Endothelial cell (in vitro differentiated cells): ENCODE measurements at regions not wholly inside any gene's neighbourhood (a gene's known extent, or its start where the extent isn't known, plus 50 kb on each side); places are given as distances from the start of the nearest gene placed in this dataset.

Source experiments
- DNase-seq: peaks from one replicate; pipeline ENCODE4 v3.0.0; 2021; ENCODE audit warnings: low spot score
- H3K27ac Mint-ChIP-seq: one replicate; pipeline ENCODE4 v1.8.0; 2021; ENCODE audit warnings: mixed read lengths, inconsistent platforms; ENCODE audit not compliant: unreplicated experiment
- H3K27me3 Mint-ChIP-seq: one replicate; pipeline ENCODE4 v1.8.0; 2021; ENCODE audit warnings: mild to moderate bottlenecking, moderate library complexity, mixed read lengths, inconsistent platforms; ENCODE audit not compliant: unreplicated experiment
- H3K36me3 Mint-ChIP-seq: one replicate; pipeline ENCODE4 v1.8.0; 2021; ENCODE audit warnings: mild to moderate bottlenecking, low read depth, mixed read lengths, inconsistent platforms; ENCODE audit not compliant: unreplicated experiment
- H3K4me1 Mint-ChIP-seq: one replicate; pipeline ENCODE4 v1.8.0; 2021; ENCODE audit warnings: mild to moderate bottlenecking, mixed read lengths, inconsistent platforms; ENCODE audit not compliant: unreplicated experiment
- H3K4me3 Mint-ChIP-seq: one replicate; pipeline ENCODE4 v1.8.0; 2021; ENCODE audit warnings: mild to moderate bottlenecking, mixed read lengths, inconsistent platforms; ENCODE audit not compliant: unreplicated experiment
- H3K9me3 Mint-ChIP-seq: one replicate; pipeline ENCODE4 v1.8.0; 2021; ENCODE audit warnings: mixed read lengths, inconsistent platforms; ENCODE audit not compliant: unreplicated experiment
- CTCF ChIP-seq: fragments of 200-600 bp; sonication (generic); IDR thresholded peaks from one replicate; pipeline ENCODE4 v1.5.0; 2021; ENCODE audit warnings: antibody characterized with exemption; ENCODE audit not compliant: unreplicated experiment

DNA sequence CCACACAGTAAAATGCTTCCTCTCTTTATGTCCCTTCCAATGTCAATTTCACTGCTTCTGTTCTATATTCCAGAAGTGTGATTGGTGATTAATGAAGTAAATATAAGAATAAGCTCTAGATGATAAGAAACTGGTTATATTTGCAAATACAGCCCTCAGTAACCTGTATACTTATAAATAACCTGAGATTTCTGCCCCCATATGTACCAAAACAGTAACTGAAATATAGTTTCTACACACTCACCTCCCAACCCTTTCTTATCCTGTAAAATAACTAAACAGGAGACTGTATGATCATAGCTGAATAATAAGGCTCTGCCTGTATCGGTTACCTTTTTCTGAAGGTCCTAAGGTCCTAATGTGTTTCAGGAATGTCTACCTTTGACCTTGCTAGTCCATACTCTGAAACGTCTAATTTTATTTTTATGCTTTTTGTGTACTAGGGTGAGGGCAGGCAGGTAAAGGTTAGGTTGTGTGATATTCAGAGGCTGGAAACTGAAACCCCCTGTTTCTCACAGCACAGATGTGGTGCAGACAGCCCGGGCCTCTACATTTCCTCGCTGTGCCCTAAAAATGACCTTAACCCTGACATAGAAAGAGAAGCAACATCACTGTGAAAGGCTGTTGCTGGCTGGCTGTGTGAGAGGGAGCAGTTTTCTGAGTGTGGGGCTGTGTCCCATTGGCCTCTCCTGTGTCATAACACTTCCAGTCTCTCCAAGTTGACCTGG is 378.8 kb downstream of the CENPW start:
- H3K27ac Mint-ChIP-seq, result no peak overlapping the region
- no peaks in the 10 kb centered on the region for H3K27me3 Mint-ChIP-seq
- H3K36me3 Mint-ChIP-seq, result no peaks in the 10 kb centered on the region
- no peak for TF ChIP-seq CTCF
- DNase-seq, result no peak
- H3K9me3 Mint-ChIP-seq, result no peaks in the 10 kb centered on the region
- H3K4me1 Mint-ChIP-seq, result peaks cover 17% of the 10 kb centered on the region
- no peak overlapping the region for H3K4me3 Mint-ChIP-seq

- Mint-ChIP-seq H3K27ac (no peak overlapping the region), H3K9me3 (no peaks in the 10 kb centered on the region), H3K27me3 (no peaks in the 10 kb centered on the region), H3K36me3 (no peaks in the 10 kb centered on the region), H3K4me3 (no peak overlapping the region), H3K4me1 (peaks cover 7% of the 10 kb centered on the region)
- no peak for DNase-seq
- TF ChIP-seq CTCF, result no peak
Observed at GRCh38 chr6:126720304-126720703, 380.4 kb downstream of the CENPW start.

DNA sequence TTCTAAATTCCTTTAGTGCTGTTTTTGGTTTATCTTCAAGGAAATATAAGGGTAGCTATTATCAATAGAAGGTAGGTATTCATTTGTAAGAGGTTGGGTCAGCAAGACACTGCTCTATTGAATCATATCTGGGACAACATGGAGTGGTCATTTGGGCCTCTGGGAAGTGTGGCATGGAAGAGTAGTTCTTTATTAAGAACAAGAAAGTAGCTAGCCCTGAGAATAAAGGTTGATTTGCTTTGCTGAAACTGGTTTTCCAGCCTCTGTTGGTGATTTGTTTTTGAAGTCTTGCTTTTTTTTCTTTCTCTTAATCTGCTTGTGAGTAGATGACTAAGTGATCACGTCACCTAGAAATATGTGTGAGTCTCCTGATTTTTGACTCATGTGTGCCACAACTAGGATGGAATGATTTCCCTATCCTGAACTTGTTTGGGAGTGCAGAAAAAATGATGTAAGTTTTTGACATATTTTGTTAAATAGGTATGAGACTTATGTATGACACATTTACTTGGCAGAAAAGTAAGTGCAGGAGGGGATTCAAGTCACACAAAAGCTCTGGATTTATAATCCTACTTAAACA is 381.8 kb downstream of the CENPW start:
- Mint-ChIP-seq H3K27ac (no peak overlapping the region), H3K9me3 (peaks cover 4% of the 10 kb centered on the region), H3K4me3 (no peak overlapping the region), H3K4me1 (peaks cover 6% of the 10 kb centered on the region), H3K36me3 (peaks cover 6% of the 10 kb centered on the region), H3K27me3 (no peaks in the 10 kb centered on the region)
- TF ChIP-seq CTCF, result no peak
- no peak for DNase-seq

DNA sequence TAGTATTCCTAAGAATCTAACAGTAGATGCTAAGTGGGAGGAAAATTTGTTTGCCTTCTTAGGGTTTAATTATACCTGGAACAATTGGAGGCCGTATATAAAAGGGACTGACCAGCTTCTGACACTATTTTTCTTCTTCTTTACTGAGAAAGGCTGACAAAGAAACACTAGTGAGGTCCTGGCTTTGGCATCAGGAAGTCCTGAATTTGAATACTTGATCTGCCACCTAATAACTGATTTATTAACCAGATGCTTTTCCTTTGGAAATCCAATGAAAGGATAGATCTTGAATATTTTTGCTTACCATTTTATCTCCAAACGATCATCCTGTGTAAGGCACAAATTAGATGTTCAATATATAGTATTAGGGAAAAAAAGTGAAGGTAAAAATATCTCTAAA is 382.5 kb downstream of the CENPW start:
- TF ChIP-seq CTCF, result no peak
- no peak for DNase-seq
- Mint-ChIP-seq H3K4me1 (no peaks in the 10 kb centered on the region), H3K4me3 (no peak overlapping the region), H3K27me3 (no peaks in the 10 kb centered on the region), H3K9me3 (peaks cover 4% of the 10 kb centered on the region), H3K36me3 (peaks cover 6% of the 10 kb centered on the region), H3K27ac (no peak overlapping the region)

GRCh38 chr6:126723541-126724170 is 383.7 kb downstream of the CENPW start:
- Mint-ChIP-seq H3K9me3 (peaks cover 9% of the 10 kb centered on the region), H3K4me1 (no peaks in the 10 kb centered on the region), H3K4me3 (no peak overlapping the region), H3K36me3 (peaks cover 6% of the 10 kb centered on the region), H3K27me3 (no peaks in the 10 kb centered on the region), H3K27ac (no peak overlapping the region)
- no peak for DNase-seq
- TF ChIP-seq CTCF, result no peak
